Endodermal cell (in vitro differentiated cells): ENCODE measurements at regions not wholly inside any gene's neighbourhood (a gene's known extent, or its start where the extent isn't known, plus 50 kb on each side); places are given as distances from the start of the nearest gene placed in this dataset.

Source experiments
- DNase-seq: peaks from one replicate; pipeline ENCODE4 v3.0.0-alpha.2; 2017
- H3K27ac ChIP-seq: 2 replicates; pipeline ENCODE4 v1.5.1; 2013; ENCODE audit warnings: mild to moderate bottlenecking, low read depth, low read length, moderate library complexity
- H3K27me3 ChIP-seq: 2 replicates; pipeline ENCODE4 v1.6.1; 2013; ENCODE audit warnings: mild to moderate bottlenecking, low read length, moderate library complexity; ENCODE audit not compliant: insufficient read depth, control insufficient read depth, poor library complexity, severe bottlenecking
- H3K36me3 ChIP-seq: 2 replicates; pipeline ENCODE4 v1.7.0; 2013; ENCODE audit warnings: mild to moderate bottlenecking, low read length, moderate library complexity; ENCODE audit not compliant: control insufficient read depth, insufficient read depth
- H3K4me1 ChIP-seq: one replicate; pipeline ENCODE4 v1.7.0; 2013; ENCODE audit warnings: low read length; ENCODE audit not compliant: control insufficient read depth, insufficient read depth
- H3K4me3 ChIP-seq: 2 replicates; pipeline ENCODE4 v1.5.1; 2013; ENCODE audit warnings: mild to moderate bottlenecking, low read length, moderate library complexity
- H3K9ac ChIP-seq: 2 replicates; pipeline ENCODE4 v1.6.1; 2013; ENCODE audit warnings: mild to moderate bottlenecking, low read length, moderate library complexity; ENCODE audit not compliant: poor library complexity, severe bottlenecking; ENCODE audit errors: extremely low read depth
- H3K9me3 ChIP-seq: 2 replicates; pipeline ENCODE4 v1.6.1; 2013; ENCODE audit warnings: mild to moderate bottlenecking, low read length, moderate library complexity; ENCODE audit not compliant: control insufficient read depth
- H3K27ac Mint-ChIP-seq: 2 replicates; pipeline ENCODE4 v1.8.0; 2020; ENCODE audit warnings: mixed read lengths
- H3K27me3 Mint-ChIP-seq: 2 replicates; pipeline ENCODE4 v1.8.0; 2021; ENCODE audit warnings: mild to moderate bottlenecking, mixed read lengths; ENCODE audit not compliant: insufficient read depth
- H3K36me3 Mint-ChIP-seq: 2 replicates; pipeline ENCODE4 v1.8.0; 2020; ENCODE audit warnings: low read depth, mixed read lengths
- H3K4me1 Mint-ChIP-seq: 2 replicates; pipeline ENCODE4 v1.8.0; 2020; ENCODE audit warnings: mixed read lengths
- H3K4me3 Mint-ChIP-seq: 2 replicates; pipeline ENCODE4 v1.8.0; 2020; ENCODE audit warnings: mild to moderate bottlenecking, moderate library complexity, mixed read lengths
- H3K9me3 Mint-ChIP-seq: 2 replicates; pipeline ENCODE4 v1.8.0; 2020; ENCODE audit warnings: mild to moderate bottlenecking, mixed read lengths
- CTCF ChIP-seq: fragments of 200-600 bp; sonication (generic); conservative IDR thresholded peaks from 2 replicates; pipeline ENCODE4 v1.5.0; 2021; ENCODE audit warnings: antibody characterized with exemption, mild to moderate bottlenecking
- WGBS, 2 experiments: methylation state at CpG; one replicate each; pipeline versions ENCODE4 v1.1.5 to v1.1.7; 2013; ENCODE audit warnings: missing lambda C conversion rate in 2 of 2, mixed read lengths in 1 of 2; ENCODE audit not compliant: insufficient coverage in 1 of 2, insufficient read length in 1 of 2; 5-methylcytosine and 5-hydroxymethylcytosine counted together

- Mint-ChIP-seq H3K4me3 (no peak overlapping the region), H3K4me1 (no peaks in the 10 kb centered on the region)
- WGBS, 2 experiments, result 74 to 80% methylated on average over 3 of the region's 3 CpGs
These were observed 55.9 kb upstream of the NUP160 start for GRCh38 chr11:47904048-47904447.

GRCh38 chr11:47899801-47900200 is 51.7 kb upstream of the NUP160 start:
- H3K36me3 Mint-ChIP-seq, result no peaks in the 10 kb centered on the region
- Histone ChIP-seq H3K36me3 (no peaks in the 10 kb centered on the region), H3K27me3 (no peaks in the 10 kb centered on the region), H3K4me1 (no peaks in the 10 kb centered on the region), H3K9ac (no peak overlapping the region), H3K9me3 (peaks cover 14% of the 10 kb centered on the region), H3K4me3 (no peak overlapping the region), H3K27ac (no peak overlapping the region)
- H3K27me3 Mint-ChIP-seq, result no peaks in the 10 kb centered on the region
- WGBS, 2 experiments, result 93 to 100% methylated on average over 1 to 2 of the region's 2 CpGs
- H3K27ac Mint-ChIP-seq, result no peak overlapping the region
- H3K4me3 Mint-ChIP-seq, result no peak overlapping the region
- DNase-seq, result no peak
- no peak for TF ChIP-seq CTCF
- H3K9me3 Mint-ChIP-seq, result peaks cover 12% of the 10 kb centered on the region
- H3K4me1 Mint-ChIP-seq, result no peaks in the 10 kb centered on the region

More at GRCh38 chr11:47904048-47904447, 55.9 kb upstream of the NUP160 start:
- Histone ChIP-seq H3K4me1 (no peaks in the 10 kb centered on the region), H3K9ac (no peak overlapping the region), H3K27me3 (no peaks in the 10 kb centered on the region), H3K27ac (no peak overlapping the region), H3K4me3 (no peak overlapping the region), H3K36me3 (no peaks in the 10 kb centered on the region), H3K9me3 (no peaks in the 10 kb centered on the region)
- no peak for DNase-seq
- Mint-ChIP-seq H3K36me3 (no peaks in the 10 kb centered on the region), H3K27me3 (peaks cover 2% of the 10 kb centered on the region), H3K27ac (no peak overlapping the region), H3K9me3 (no peaks in the 10 kb centered on the region)
- no peak for TF ChIP-seq CTCF
